ENCODE measurements at regions not wholly inside any gene's neighbourhood (a gene's known extent, or its start where the extent isn't known, plus 50 kb on each side); places are given as distances from the start of the nearest gene placed in this dataset.

- TF ChIP-seq ZBTB33 (IDR thresholded peaks at IDR 0.05) (no peak), GABPA (IDR thresholded peaks at IDR 0.05 in 1 of 2, conservative IDR thresholded peaks at IDR 0.05 in 1 of 2) (no peak), HNF4G (IDR thresholded peaks at IDR 0.05) (peak; percentile 52), TAF1 (conservative IDR thresholded peaks at IDR 0.05) (no peak)
- TF ChIP-seq, protein P1, sequence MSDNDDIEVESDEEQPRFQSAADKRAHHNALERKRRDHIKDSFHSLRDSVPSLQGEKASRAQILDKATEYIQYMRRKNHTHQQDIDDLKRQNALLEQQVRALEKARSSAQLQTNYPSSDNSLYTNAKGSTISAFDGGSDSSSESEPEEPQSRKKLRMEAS (IDR thresholded peaks at IDR 0.05): no peak
These were observed 236.0 kb downstream of the FAT4 start (continued) for GRCh38 chr4:125550769-125551168.

DNA sequence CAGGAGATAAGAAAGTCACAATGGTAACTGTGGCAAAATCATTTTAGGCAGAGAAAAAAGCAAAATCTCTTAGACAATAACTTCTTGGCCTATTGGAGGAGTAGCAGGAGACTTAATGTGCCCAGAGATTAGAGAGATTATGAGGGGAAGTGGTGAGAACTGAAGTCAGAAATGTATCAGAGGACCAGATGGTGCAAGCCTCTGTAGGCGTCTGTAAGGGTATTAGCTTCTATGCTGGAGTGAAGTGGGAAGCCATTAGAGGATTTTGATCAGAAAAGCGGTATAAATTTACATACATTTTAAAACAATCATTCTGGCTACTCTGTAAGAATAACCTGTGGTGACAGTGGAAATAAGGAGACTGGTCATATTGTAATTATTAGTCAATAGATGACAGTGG, 236.7 kb downstream of the FAT4 start:
- Histone ChIP-seq H3K4me1 (ENCODE audit: control insufficient read depth in 4 of 4, insufficient read depth in 4 of 4, low read length in 3 of 4) (no peaks in the 10 kb centered on the region), H3K4me3 (ENCODE audit: low read depth in 1 of 3, low read length in 3 of 3) (no peak overlapping the region), H3K36me3 (ENCODE audit: control insufficient read depth in 4 of 4, insufficient read depth in 3 of 4, low read depth in 1 of 4, low read length in 3 of 4) (no peaks in the 10 kb centered on the region), H3K9ac (ENCODE audit: low read depth in 1 of 2, low read length in 2 of 2) (no peak overlapping the region), H3K27me3 (ENCODE audit: control insufficient read depth in 4 of 4, insufficient read depth in 4 of 4, low read length in 3 of 4) (no peaks in the 10 kb centered on the region), H3K27ac (ENCODE audit: low read depth in 1 of 2, low read length in 2 of 2) (no peak overlapping the region), H3K9me3 (ENCODE audit: control insufficient read depth in 4 of 4, low read length in 3 of 4) (peaks cover under 1 to 4% (median 2%) of the 10 kb centered on the region in 4 donors)
- DNase-seq (ENCODE audit: low spot score): no peak
- no peak for TF ChIP-seq TAF1 (conservative IDR thresholded peaks at IDR 0.05)
- no peak for TF ChIP-seq JUND (IDR thresholded peaks at IDR 0.05)
- TF ChIP-seq NR2F2 (IDR thresholded peaks at IDR 0.05): no peak
- TF ChIP-seq FOXA2 (IDR thresholded peaks at IDR 0.05): no peak
- TF ChIP-seq RAD21 (IDR thresholded peaks at IDR 0.05): no peak
- TF ChIP-seq RXRA (IDR thresholded peaks at IDR 0.05): no peak
- TF ChIP-seq ATF3 (IDR thresholded peaks at IDR 0.05): no peak
- TF ChIP-seq HNF4A (conservative IDR thresholded peaks at IDR 0.05): no peak
- WGBS: 89% methylated on average over 2 of the region's 2 CpGs

- 100% methylated on average over 1 of the region's 1 CpG for WGBS
These were observed 237.2 kb downstream of the FAT4 start for GRCh38 chr4:125551967-125552366.

More at GRCh38 chr4:125551967-125552366, 237.2 kb downstream of the FAT4 start:
- no peak for DNase-seq (ENCODE audit: low spot score)
- no peaks in the 10 kb centered on the region for H3K27me3 ChIP-seq (ENCODE audit: control insufficient read depth in 4 of 4, insufficient read depth in 4 of 4, low read length in 3 of 4)
- H3K27ac ChIP-seq (ENCODE audit: low read depth in 1 of 2, low read length in 2 of 2): no peak overlapping the region
- no peak overlapping the region for H3K9ac ChIP-seq (ENCODE audit: low read depth in 1 of 2, low read length in 2 of 2)
- H3K4me1 ChIP-seq (ENCODE audit: control insufficient read depth in 4 of 4, insufficient read depth in 4 of 4, low read length in 3 of 4): no peaks in the 10 kb centered on the region
- peaks cover 0 to under 1% (median 0%) of the 10 kb centered on the region in 4 donors for H3K9me3 ChIP-seq (ENCODE audit: control insufficient read depth in 4 of 4, low read length in 3 of 4)
- H3K36me3 ChIP-seq (ENCODE audit: control insufficient read depth in 4 of 4, insufficient read depth in 3 of 4, low read depth in 1 of 4, low read length in 3 of 4): no peaks in the 10 kb centered on the region
- no peak overlapping the region for H3K4me3 ChIP-seq (ENCODE audit: low read depth in 1 of 3, low read length in 3 of 3)
- no peak for TF ChIP-seq TAF1 (conservative IDR thresholded peaks at IDR 0.05)
- no peak for TF ChIP-seq NR2F2 (IDR thresholded peaks at IDR 0.05)
- TF ChIP-seq RXRA (IDR thresholded peaks at IDR 0.05): no peak
- no peak for TF ChIP-seq HNF4A (conservative IDR thresholded peaks at IDR 0.05)
- TF ChIP-seq ZBTB33 (IDR thresholded peaks at IDR 0.05): no peak
- no peak for TF ChIP-seq REST (IDR thresholded peaks at IDR 0.05)
- no peak for TF ChIP-seq YY1 (IDR thresholded peaks at IDR 0.05)
- TF ChIP-seq, protein P1 (IDR thresholded peaks at IDR 0.05): no peak
- no peak for TF ChIP-seq CTCF (IDR thresholded peaks at IDR 0.05; ENCODE audit: low read depth, low read length, missing input control)
- TF ChIP-seq ATF3 (IDR thresholded peaks at IDR 0.05): no peak
- TF ChIP-seq GABPA (IDR thresholded peaks at IDR 0.05 in 1 of 2, conservative IDR thresholded peaks at IDR 0.05 in 1 of 2): no peak
- no peak for TF ChIP-seq JUND (IDR thresholded peaks at IDR 0.05)
- no peak for TF ChIP-seq EGR1 (IDR thresholded peaks at IDR 0.05; ENCODE audit: low read depth in 2 of 2)
- no peak for TF ChIP-seq RAD21 (IDR thresholded peaks at IDR 0.05)
